Endodermal cell (in vitro differentiated cells): ENCODE measurements at regions not wholly inside any gene's neighbourhood (a gene's known extent, or its start where the extent isn't known, plus 50 kb on each side); places are given as distances from the start of the nearest gene placed in this dataset.

Experiments
- DNase-seq: peaks from one replicate; pipeline ENCODE4 v3.0.0-alpha.2; 2017
- H3K27ac ChIP-seq: 2 replicates; pipeline ENCODE4 v1.5.1; 2013; ENCODE audit warnings: mild to moderate bottlenecking, low read depth, low read length, moderate library complexity
- H3K27me3 ChIP-seq: 2 replicates; pipeline ENCODE4 v1.6.1; 2013; ENCODE audit warnings: mild to moderate bottlenecking, low read length, moderate library complexity; ENCODE audit not compliant: insufficient read depth, control insufficient read depth, poor library complexity, severe bottlenecking
- H3K36me3 ChIP-seq: 2 replicates; pipeline ENCODE4 v1.7.0; 2013; ENCODE audit warnings: mild to moderate bottlenecking, low read length, moderate library complexity; ENCODE audit not compliant: control insufficient read depth, insufficient read depth
- H3K4me1 ChIP-seq: one replicate; pipeline ENCODE4 v1.7.0; 2013; ENCODE audit warnings: low read length; ENCODE audit not compliant: control insufficient read depth, insufficient read depth
- H3K4me3 ChIP-seq: 2 replicates; pipeline ENCODE4 v1.5.1; 2013; ENCODE audit warnings: mild to moderate bottlenecking, low read length, moderate library complexity
- H3K9ac ChIP-seq: 2 replicates; pipeline ENCODE4 v1.6.1; 2013; ENCODE audit warnings: mild to moderate bottlenecking, low read length, moderate library complexity; ENCODE audit not compliant: poor library complexity, severe bottlenecking; ENCODE audit errors: extremely low read depth
- H3K9me3 ChIP-seq: 2 replicates; pipeline ENCODE4 v1.6.1; 2013; ENCODE audit warnings: mild to moderate bottlenecking, low read length, moderate library complexity; ENCODE audit not compliant: control insufficient read depth
- H3K27ac Mint-ChIP-seq: 2 replicates; pipeline ENCODE4 v1.8.0; 2020; ENCODE audit warnings: mixed read lengths
- H3K27me3 Mint-ChIP-seq: 2 replicates; pipeline ENCODE4 v1.8.0; 2021; ENCODE audit warnings: mild to moderate bottlenecking, mixed read lengths; ENCODE audit not compliant: insufficient read depth
- H3K36me3 Mint-ChIP-seq: 2 replicates; pipeline ENCODE4 v1.8.0; 2020; ENCODE audit warnings: low read depth, mixed read lengths
- H3K4me1 Mint-ChIP-seq: 2 replicates; pipeline ENCODE4 v1.8.0; 2020; ENCODE audit warnings: mixed read lengths
- H3K4me3 Mint-ChIP-seq: 2 replicates; pipeline ENCODE4 v1.8.0; 2020; ENCODE audit warnings: mild to moderate bottlenecking, moderate library complexity, mixed read lengths
- H3K9me3 Mint-ChIP-seq: 2 replicates; pipeline ENCODE4 v1.8.0; 2020; ENCODE audit warnings: mild to moderate bottlenecking, mixed read lengths
- CTCF ChIP-seq: fragments of 200-600 bp; sonication (generic); conservative IDR thresholded peaks from 2 replicates; pipeline ENCODE4 v1.5.0; 2021; ENCODE audit warnings: antibody characterized with exemption, mild to moderate bottlenecking
- whole genome bisulfite sequencing, 2 experiments: methylation state at CpG; one replicate each; pipeline versions ENCODE4 v1.1.5 to v1.1.7; 2013; ENCODE audit warnings: missing lambda C conversion rate in 2 of 2, mixed read lengths in 1 of 2; ENCODE audit not compliant: insufficient coverage in 1 of 2, insufficient read length in 1 of 2; 5-methylcytosine and 5-hydroxymethylcytosine counted together

- Mint-ChIP-seq H3K4me3 (no peak overlapping the region), H3K36me3 (no peaks in the 10 kb centered on the region), H3K9me3 (no peaks in the 10 kb centered on the region), H3K27ac (no peak overlapping the region), H3K27me3 (no peaks in the 10 kb centered on the region), H3K4me1 (peaks cover 7% of the 10 kb centered on the region)
- Histone ChIP-seq H3K9ac (no peak overlapping the region), H3K27me3 (no peaks in the 10 kb centered on the region), H3K27ac (no peak overlapping the region), H3K4me1 (no peaks in the 10 kb centered on the region), H3K36me3 (no peaks in the 10 kb centered on the region), H3K9me3 (no peaks in the 10 kb centered on the region), H3K4me3 (no peak overlapping the region)
- DNase-seq: no peak
- TF ChIP-seq CTCF: no peak
- 95 to 100% methylated on average over 3 to 4 of the region's 4 CpGs for WGBS, 2 experiments
Measured at GRCh38 chr2:224309176-224309575, 92.7 kb downstream of the FAM124B start.

GRCh38 chr2:224308272-224308911 is 93.5 kb downstream of the FAM124B start:
- H3K4me1 Mint-ChIP-seq: peaks cover 10% of the 10 kb centered on the region
- H3K4me1 ChIP-seq: no peaks in the 10 kb centered on the region
- H3K4me3 Mint-ChIP-seq: no peak overlapping the region
- no peaks in the 10 kb centered on the region for H3K9me3 ChIP-seq
- H3K27me3 ChIP-seq: no peaks in the 10 kb centered on the region
- no peaks in the 10 kb centered on the region for H3K9me3 Mint-ChIP-seq
- no peak overlapping the region for H3K27ac ChIP-seq
- 75 to 82% methylated on average over 2 of the region's 2 CpGs for WGBS, 2 experiments
- H3K27ac Mint-ChIP-seq: no peak overlapping the region
- no peaks in the 10 kb centered on the region for H3K36me3 Mint-ChIP-seq
- no peaks in the 10 kb centered on the region for H3K27me3 Mint-ChIP-seq
- TF ChIP-seq CTCF: no peak
- H3K9ac ChIP-seq: no peak overlapping the region
- H3K4me3 ChIP-seq: no peak overlapping the region
- no peaks in the 10 kb centered on the region for H3K36me3 ChIP-seq
- DNase-seq: no peak

- 84 to 92% methylated on average over 4 to 8 of the region's 8 CpGs for WGBS, 2 experiments
- Histone ChIP-seq H3K9ac (no peak overlapping the region), H3K4me3 (no peak overlapping the region), H3K27ac (no peak overlapping the region), H3K36me3 (no peaks in the 10 kb centered on the region), H3K4me1 (no peaks in the 10 kb centered on the region), H3K9me3 (no peaks in the 10 kb centered on the region), H3K27me3 (no peaks in the 10 kb centered on the region)
- H3K27me3 Mint-ChIP-seq: no peaks in the 10 kb centered on the region
- H3K36me3 Mint-ChIP-seq: peaks cover 5% of the 10 kb centered on the region
- DNase-seq: peak; percentile 84
- H3K4me1 Mint-ChIP-seq: peaks cover 45% of the 10 kb centered on the region
- TF ChIP-seq CTCF: no peak
- H3K4me3 Mint-ChIP-seq: no peak overlapping the region
- H3K9me3 Mint-ChIP-seq: peaks cover 15% of the 10 kb centered on the region
- H3K27ac Mint-ChIP-seq: peak overlapping the region; percentile 3
Measured at GRCh38 chr2:224302952-224303351, 99.0 kb downstream of the FAM124B start.
